K562 (cell line): ENCODE measurements at regions not wholly inside any gene's neighbourhood (a gene's known extent, or its start where the extent isn't known, plus 50 kb on each side); places are given as distances from the start of the nearest gene placed in this dataset.

Source experiments
- ATAC-seq: fragments of 200-7000 bp; cut with Tn5 transposase; 3 replicates; pipeline ENCODE4 v1.9.1; 2020; ENCODE audit warnings: moderate library complexity
- BruUV-seq: library from RNA; stranded (reverse); fragments of 400-500 nt; replicated peaks from 2 replicates; lab custom pipeline; 2021; lab: Mats Ljungman, UMichigan
- CTCF ChIA-PET: fragments of 300-600 bp; formaldehyde crosslinking; extraction: SDS; loops from one replicate; lab custom pipeline; 2021; ENCODE audit warnings: low intra/inter-chr PET ratio; lab: Yijun Ruan, JAX
- POLR2A ChIA-PET: fragments of 300-600, 350-650 bp; sonication (Branson Sonifier 250); formaldehyde crosslinking; extraction: SDS; loops from one replicate; lab custom pipeline; 2021; ENCODE audit warnings: antibody characterized with exemption, inconsistent platforms; lab: Yijun Ruan, JAX
- DNase-seq, 4 experiments: peaks; one replicate each; pipeline versions ENCODE4 v3.0.0 to v3.0.0-alpha.2; 2011 to 2018; ENCODE audit warnings: low spot score in 3 of 4, mixed read lengths in 3 of 4; ENCODE audit errors: extremely low read depth in 1 of 4
- FAIRE-seq: peaks from 2 replicates; lab custom pipeline; 2011; peaks lifted over from hg19 to GRCh38; lab: Jason Lieb, UNC
- H2AFZ ChIP-seq: 2 replicates; pipeline ENCODE4 v1.6.0; 2011; ENCODE audit warnings: low read depth, low read length, control low read depth, inconsistent platforms
- H3K27ac ChIP-seq: fragments of 200-600 bp; 3 replicates; pipeline ENCODE4 v1.8.0; 2011; ENCODE audit warnings: low read depth, mild to moderate bottlenecking, control low read depth, inconsistent platforms, low read length, moderate library complexity, mixed read lengths; ENCODE audit errors: extremely low read depth
- H3K27me3 ChIP-seq, 2 experiments: fragments of 300-600 bp in 1 of 2; 2 replicates in 1 of 2; 3 replicates in 1 of 2; pipeline versions ENCODE4 v1.6.0 to v1.8.0; 2011; ENCODE audit warnings: inconsistent platforms in 2 of 2, low read length in 2 of 2, mild to moderate bottlenecking in 1 of 2, mixed read lengths in 1 of 2, moderate library complexity in 1 of 2; ENCODE audit not compliant: control insufficient read depth in 2 of 2, insufficient read depth in 2 of 2
- H3K36me3 ChIP-seq: fragments of 300-600 bp; 3 replicates; pipeline ENCODE4 v1.8.0; 2011; ENCODE audit warnings: mild to moderate bottlenecking, low read length, inconsistent platforms; ENCODE audit not compliant: control insufficient read depth, insufficient read depth
- H3K4me1 ChIP-seq, 2 experiments: fragments of 200-600 bp in 1 of 2; replicated peaks in 1 of 2; 2 replicates in 1 of 2; 3 replicates in 1 of 2; pipeline versions ENCODE4 v1.5.1 to v1.8.0; 2011; ENCODE audit warnings: inconsistent platforms in 2 of 2, low read length in 2 of 2, mild to moderate bottlenecking in 1 of 2, mixed read lengths in 1 of 2, moderate library complexity in 1 of 2; ENCODE audit not compliant: control insufficient read depth in 2 of 2, insufficient read depth in 2 of 2
- H3K4me2 ChIP-seq: 2 replicates; pipeline ENCODE4 v1.6.1; 2011; ENCODE audit warnings: low read length, control low read depth, inconsistent platforms, mixed read lengths; ENCODE audit not compliant: insufficient read depth
- H3K4me3 ChIP-seq: fragments of 200-600 bp; sonication (generic), shearing (Covaris generic); 2 replicates; pipeline ENCODE4 v1.5.1; 2016; ENCODE audit warnings: control low read depth, inconsistent platforms
- H3K79me2 ChIP-seq: fragments of 200-600 bp; 3 replicates; pipeline ENCODE4 v1.8.0; 2011; ENCODE audit warnings: low read length, inconsistent platforms; ENCODE audit not compliant: control insufficient read depth, insufficient read depth
- H3K9ac ChIP-seq, 2 experiments: 2 replicates each; pipeline versions ENCODE4 v1.6.0 to v1.6.1; 2011; ENCODE audit warnings: low read depth in 2 of 2, low read length in 2 of 2, control low read depth in 1 of 2, inconsistent platforms in 1 of 2, mild to moderate bottlenecking in 1 of 2, mixed read lengths in 1 of 2; ENCODE audit not compliant: insufficient read depth in 1 of 2
- H3K9me1 ChIP-seq: one replicate; pipeline ENCODE4 v1.6.0; 2011; ENCODE audit warnings: inconsistent platforms, mild to moderate bottlenecking, low read length, moderate library complexity; ENCODE audit not compliant: control insufficient read depth, insufficient read depth
- H3K9me3 ChIP-seq: replicated peaks from 2 replicates; pipeline ENCODE4 v1.5.1; 2011; ENCODE audit warnings: low read depth, low read length, inconsistent platforms; ENCODE audit not compliant: control insufficient read depth, insufficient read depth
- H4K20me1 ChIP-seq: replicated peaks from 2 replicates; pipeline ENCODE4 v1.6.1; 2011; ENCODE audit warnings: low read length, inconsistent platforms, mixed read lengths; ENCODE audit not compliant: control insufficient read depth, insufficient read depth
- CEBPG ChIP-seq, 3 experiments: fragments of 200-800 bp in 1 of 3; sonication (Bioruptor generic) in 1 of 3; sonication (generic) in 1 of 3; formaldehyde crosslinking in 1 of 3; IDR thresholded peaks in 2 of 3; conservative IDR thresholded peaks in 1 of 3; 2 replicates each; pipeline versions ENCODE4 v1.6.1 to v1.8.0; 2016 to 2022; ENCODE audit warnings: missing compliant biosample characterization in 2 of 3, missing genetic modification characterization in 2 of 3, mild to moderate bottlenecking in 1 of 3, missing genetic modification reagents in 1 of 3
- IFI16 ChIP-seq: fragments of 250-450 bp; sonication (Bioruptor Pico); IDR thresholded peaks from 2 replicates; pipeline ENCODE4 v2.1.2; 2022; ENCODE audit warnings: mild to moderate bottlenecking, inconsistent platforms
- MEIS2 ChIP-seq: fragments of 450-650 bp; IDR thresholded peaks from 2 replicates; pipeline ENCODE4 v1.6.1; 2014; ENCODE audit warnings: mild to moderate bottlenecking; ENCODE audit not compliant: partially characterized antibody
- NCOA6 ChIP-seq: fragments of 450-650 bp; IDR thresholded peaks from 2 replicates; pipeline ENCODE4 v1.6.1; 2017; ENCODE audit warnings: mild to moderate bottlenecking
- NFE2 ChIP-seq: IDR thresholded peaks from 2 replicates; pipeline ENCODE4 v1.6.1; 2014; ENCODE audit warnings: antibody characterized with exemption, low read depth
- NR2F6 ChIP-seq: fragments of 450-650 bp; formaldehyde crosslinking; IDR thresholded peaks from 2 replicates; pipeline ENCODE4 v1.4.0; 2020; ENCODE audit warnings: mild to moderate bottlenecking
- RBM25 ChIP-seq: fragments of 200-400 bp; formaldehyde crosslinking; IDR thresholded peaks from 2 replicates; pipeline ENCODE4 v1.6.1; 2018; ENCODE audit warnings: low read length, low read depth, moderate library complexity; ENCODE audit not compliant: severe bottlenecking
- TAF1 ChIP-seq: IDR thresholded peaks from 2 replicates; pipeline ENCODE4 v1.6.1; 2011; ENCODE audit warnings: mild to moderate bottlenecking, low read length, moderate library complexity; ENCODE audit not compliant: insufficient read depth, control insufficient read depth, severe bottlenecking; ENCODE audit errors: extremely low read depth
- ZNF75A ChIP-seq: fragments of 450-650 bp; formaldehyde crosslinking; IDR thresholded peaks from 2 replicates; pipeline ENCODE4 v1.4.0; 2020; ENCODE audit warnings: mild to moderate bottlenecking
- WGBS: fragments of 100-300 bp; shearing (Covaris generic); methylation state at CpG from one replicate; pipeline ENCODE4 v1.1.6; 2016; ENCODE audit warnings: low coverage, mixed read lengths; ENCODE audit not compliant: insufficient coverage; ENCODE audit errors: missing lambda C conversion rate; 5-methylcytosine and 5-hydroxymethylcytosine counted together
- in situ Hi-C: fragments of 300-500 bp; cut with MboI; formaldehyde crosslinking; loops from 4 replicates; pipeline ENCODE4 v1.15.0; 2018; ENCODE audit warnings: inconsistent platforms, mixed read lengths
- intact Hi-C: fragments of 100-400 bp; cut with micrococcal nuclease; formaldehyde crosslinking; loops from 2 replicates; pipeline ENCODE4 v1.14.2; 2022
- TF ChIP-seq, protein P1 (sequence below): fragments of 250-450 bp; sonication (Bioruptor Pico); IDR thresholded peaks from 2 replicates; pipeline ENCODE4 v1.5.0; 2021; ENCODE audit warnings: mild to moderate bottlenecking, moderate library complexity

DNA sequence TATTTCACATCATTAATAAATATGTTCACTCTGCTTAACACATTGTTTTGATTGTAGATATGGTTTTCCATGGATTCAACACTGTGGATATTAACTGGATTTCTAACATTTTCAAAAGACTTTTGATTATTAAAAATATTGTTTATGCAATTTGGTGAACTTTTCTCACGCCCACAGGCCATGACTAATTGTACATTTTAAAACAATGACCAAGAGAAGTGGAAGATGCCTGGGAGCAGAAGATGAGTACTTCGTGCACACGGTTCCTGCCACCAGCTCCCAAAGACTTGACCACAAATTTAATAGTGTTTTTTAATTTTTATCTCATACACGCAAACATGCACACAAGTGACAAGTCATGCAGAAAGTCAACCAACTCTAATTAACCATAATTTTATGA is 451.0 kb upstream of the ADARB2 start (continued):
- TF ChIP-seq, protein P1, sequence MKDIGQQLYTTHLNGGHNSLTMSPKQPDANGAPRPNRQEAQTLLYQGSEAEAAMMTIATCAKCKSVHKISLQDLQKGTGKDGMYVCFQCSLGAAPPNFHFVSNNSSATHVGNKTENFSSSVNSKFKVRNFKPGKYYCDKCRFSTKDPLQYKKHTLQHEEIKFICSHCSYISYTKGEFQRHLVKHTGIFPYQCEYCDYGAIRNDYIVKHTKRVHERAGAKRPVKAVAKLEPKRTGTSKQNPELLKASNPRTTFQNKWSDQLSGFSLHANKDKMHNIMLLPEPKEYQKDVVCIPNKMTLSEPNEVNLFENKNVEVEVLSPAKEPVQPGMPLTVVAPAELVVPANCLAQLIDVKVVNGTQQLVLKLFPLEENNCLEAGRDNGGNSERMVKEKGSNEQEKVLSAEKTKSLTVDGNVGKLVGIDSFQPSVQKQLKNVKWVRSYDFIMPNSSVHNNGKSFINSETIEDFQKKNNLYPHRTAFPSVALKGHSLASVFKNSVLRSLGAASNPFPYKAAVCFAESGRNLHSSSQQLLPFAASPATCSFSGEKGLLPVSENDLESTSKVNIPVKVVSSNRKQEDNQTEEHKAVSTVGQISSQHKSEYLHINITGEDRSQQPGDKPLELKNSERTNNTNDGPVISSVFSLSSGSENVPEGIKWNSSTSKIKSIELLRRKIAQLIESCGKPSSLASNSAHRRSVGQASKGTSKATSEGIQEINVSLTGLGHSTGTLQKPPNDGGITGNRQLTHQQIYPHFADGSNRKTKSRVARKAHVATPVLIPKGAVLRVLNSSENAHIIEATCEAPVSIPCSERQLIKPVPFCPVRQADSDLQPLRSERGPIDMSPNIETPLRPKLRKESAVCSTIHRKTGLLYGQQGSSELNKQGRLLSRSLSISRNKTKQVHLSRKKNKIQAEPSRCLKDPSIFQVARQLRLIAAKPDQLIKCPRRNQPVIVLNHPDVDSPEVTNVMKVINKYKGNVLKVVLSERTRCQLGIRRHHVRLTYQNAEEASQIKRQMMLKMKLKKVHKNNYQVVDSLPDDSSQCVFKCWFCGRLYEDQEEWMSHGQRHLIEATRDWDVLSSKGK (CRISPR knock-in tag): no peak
- TF ChIP-seq RBM25 (no peak), NR2F6 (CRISPR knock-in tag) (no peak), MEIS2 (no peak), TAF1 (no peak), ZNF75A (CRISPR knock-in tag) (no peak), NCOA6 (no peak), IFI16 (no peak)

DNA sequence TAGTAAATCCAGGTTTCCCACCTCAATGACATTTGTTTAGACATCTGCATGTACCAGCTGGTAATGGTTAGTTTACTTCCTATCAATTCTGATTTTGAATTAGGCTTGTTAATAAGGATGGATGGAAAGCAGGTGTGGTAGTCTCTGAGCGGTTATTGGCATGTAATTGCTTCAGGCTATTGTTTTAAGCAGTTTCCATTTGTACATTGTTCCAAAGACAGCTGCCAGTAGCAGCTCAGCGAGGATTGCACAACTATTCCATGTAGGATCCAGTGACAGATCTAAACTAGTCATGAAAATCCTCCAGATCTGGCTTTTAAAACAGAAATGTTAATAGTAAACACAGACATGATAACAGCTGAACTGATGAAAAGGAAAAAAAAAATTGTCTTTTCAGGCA is 436.0 kb upstream of the ADARB2 start:
- BruUV-seq: no TSS peak
- in situ Hi-C loops: no loop called here
- POLR2A ChIA-PET: no interaction called here

More for the DNA sequence above, 436.0 kb upstream of the ADARB2 start:
- H3K4me1 ChIP-seq: no peaks in the 10 kb centered on the region
- H3K4me2 ChIP-seq: no peak overlapping the region
- H2AFZ ChIP-seq: no peak overlapping the region
- FAIRE-seq (no peak), ATAC-seq (no peak), DNase-seq (no peak)
- H3K36me3 ChIP-seq: no peaks in the 10 kb centered on the region
- no peak overlapping the region for H3K27ac ChIP-seq
- no peak overlapping the region for H3K4me3 ChIP-seq
- no peaks in the 10 kb centered on the region for H3K9me1 ChIP-seq
- intact Hi-C loops: no loop called here
- no peaks in the 10 kb centered on the region for H4K20me1 ChIP-seq
- TF ChIP-seq CEBPG (CRISPR knock-in tag; IDR thresholded peaks at IDR 0.05) (no peak), CEBPG (tag; conservative IDR thresholded peaks at IDR 0.05 in 1 of 2, IDR thresholded peaks at IDR 0.05 in 1 of 2) (0 out of 4 replicates have a peak, but pooled peaks of 1 of the 2 experiments have one; percentile 6), NFE2 (no peak)
- H3K27me3 ChIP-seq: no peaks in the 10 kb centered on the region; a peak in 1 of 5 replicates
- CTCF ChIA-PET: no interaction called here
- H3K79me2 ChIP-seq: no peaks in the 10 kb centered on the region
- H3K9me3 ChIP-seq: no peaks in the 10 kb centered on the region
- H3K9ac ChIP-seq: no peak overlapping the region
- WGBS: 0% methylated on average over 2 of the region's 2 CpGs
